Right lobe of liver (tissue), 6 donors: ENCODE measurements at regions not wholly inside any gene's neighbourhood (a gene's known extent, or its start where the extent isn't known, plus 50 kb on each side); places are given as distances from the start of the nearest gene placed in this dataset.

Experiments used
- ATAC-seq, 4 donors: fragments of 200-7000 bp; cut with Tn5 transposase; one replicate each; pipeline ENCODE4 v1.9.1; 2020; ENCODE audit warnings: mild to moderate bottlenecking in 4 of 4, moderate library complexity in 4 of 4
- DNase-seq, 3 donors: peaks; one replicate each; pipeline ENCODE4 v3.0.0-alpha.2; 2020
- H3K27ac ChIP-seq, 3 donors: fragments of 200-600 bp; one replicate each; pipeline ENCODE4 v1.8.0; 2022
- H3K27me3 ChIP-seq, 2 donors: fragments of 200-600 bp; one replicate each; pipeline ENCODE4 v1.8.0; 2022
- H3K36me3 ChIP-seq, 4 donors: fragments of 200-600 bp; sonication (generic) in 1 of 4; one replicate each; pipeline versions ENCODE4 v1.5.1 to v1.8.0; 2017 to 2022; ENCODE audit warnings: control low read depth in 1 of 4
- H3K4me1 ChIP-seq, 4 donors: fragments of 200-600 bp; sonication (generic) in 1 of 4; one replicate each; pipeline versions ENCODE4 v1.5.1 to v1.8.0; 2017 to 2022; ENCODE audit warnings: control low read depth in 1 of 4
- H3K4me3 ChIP-seq, 3 donors: fragments of 200-600 bp; one replicate each; pipeline ENCODE4 v1.8.0; 2022
- H3K9me3 ChIP-seq, 4 donors: fragments of 200-600 bp; sonication (generic) in 1 of 4; one replicate each; pipeline versions ENCODE4 v1.5.1 to v1.8.0; 2017 to 2022; ENCODE audit warnings: control low read depth in 1 of 4
- POLR2A ChIP-seq: fragments of 450-650 bp; IDR thresholded peaks from one replicate; pipeline ENCODE4 v1.6.1; 2017; ENCODE audit warnings: antibody characterized with exemption, mild to moderate bottlenecking
- WGBS: methylation state at CpG from one replicate; pipeline ENCODE4 v1.1.6; 2018; ENCODE audit warnings: low coverage, low lambda C conversion rate; ENCODE audit not compliant: insufficient coverage; ENCODE audit errors: missing lambda C conversion rate; 5-methylcytosine and 5-hydroxymethylcytosine counted together
- intact Hi-C, 2 donors: fragments of 100-400 bp; cut with DNase I; formaldehyde crosslinking; loops; one replicate each; pipeline versions ENCODE4 v1.11.2 to v1.14.1; 2022
- TF ChIP-seq, protein P1 (sequence below), 4 donors: fragments of 200-600 bp in 3 of 4; fragments of 450-650 bp in 1 of 4; IDR thresholded peaks; one replicate each; pipeline versions ENCODE4 v1.5.1 to v1.8.0; 2016 to 2022; ENCODE audit warnings: antibody characterized with exemption in 4 of 4, mild to moderate bottlenecking in 2 of 4
- donor health status: DM: no; HTN: yes; CAD: no.
- donor health status: DM: no; HTN: no; CAD: no.
- donor health status: DM: no; HTN: no; CAD: no.
- donor health status: DM: no; HTN: yes; CAD: no.
- donor health status: DM: no; HTN: yes; CAD: no.

GRCh38 chr12:131499864-131500190 lies 211.1 kb upstream of the SFSWAP start:
- intact Hi-C loops: no loop called here
- H3K9me3 ChIP-seq: no peaks in the 10 kb centered on the region
- TF ChIP-seq, protein P1, sequence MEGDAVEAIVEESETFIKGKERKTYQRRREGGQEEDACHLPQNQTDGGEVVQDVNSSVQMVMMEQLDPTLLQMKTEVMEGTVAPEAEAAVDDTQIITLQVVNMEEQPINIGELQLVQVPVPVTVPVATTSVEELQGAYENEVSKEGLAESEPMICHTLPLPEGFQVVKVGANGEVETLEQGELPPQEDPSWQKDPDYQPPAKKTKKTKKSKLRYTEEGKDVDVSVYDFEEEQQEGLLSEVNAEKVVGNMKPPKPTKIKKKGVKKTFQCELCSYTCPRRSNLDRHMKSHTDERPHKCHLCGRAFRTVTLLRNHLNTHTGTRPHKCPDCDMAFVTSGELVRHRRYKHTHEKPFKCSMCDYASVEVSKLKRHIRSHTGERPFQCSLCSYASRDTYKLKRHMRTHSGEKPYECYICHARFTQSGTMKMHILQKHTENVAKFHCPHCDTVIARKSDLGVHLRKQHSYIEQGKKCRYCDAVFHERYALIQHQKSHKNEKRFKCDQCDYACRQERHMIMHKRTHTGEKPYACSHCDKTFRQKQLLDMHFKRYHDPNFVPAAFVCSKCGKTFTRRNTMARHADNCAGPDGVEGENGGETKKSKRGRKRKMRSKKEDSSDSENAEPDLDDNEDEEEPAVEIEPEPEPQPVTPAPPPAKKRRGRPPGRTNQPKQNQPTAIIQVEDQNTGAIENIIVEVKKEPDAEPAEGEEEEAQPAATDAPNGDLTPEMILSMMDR (IDR thresholded peaks at IDR 0.05): no peak
- TF ChIP-seq POLR2A: no peak
- no peak for ATAC-seq
- DNase-seq: no peak
- WGBS: 14% methylated on average over 1 of the region's 1 CpG
- no peaks in the 10 kb centered on the region for H3K27me3 ChIP-seq
- no peaks in the 10 kb centered on the region for H3K36me3 ChIP-seq
- no peak overlapping the region for H3K4me3 ChIP-seq
- H3K4me1 ChIP-seq: no peaks in the 10 kb centered on the region
- H3K27ac ChIP-seq: no peak overlapping the region

DNA sequence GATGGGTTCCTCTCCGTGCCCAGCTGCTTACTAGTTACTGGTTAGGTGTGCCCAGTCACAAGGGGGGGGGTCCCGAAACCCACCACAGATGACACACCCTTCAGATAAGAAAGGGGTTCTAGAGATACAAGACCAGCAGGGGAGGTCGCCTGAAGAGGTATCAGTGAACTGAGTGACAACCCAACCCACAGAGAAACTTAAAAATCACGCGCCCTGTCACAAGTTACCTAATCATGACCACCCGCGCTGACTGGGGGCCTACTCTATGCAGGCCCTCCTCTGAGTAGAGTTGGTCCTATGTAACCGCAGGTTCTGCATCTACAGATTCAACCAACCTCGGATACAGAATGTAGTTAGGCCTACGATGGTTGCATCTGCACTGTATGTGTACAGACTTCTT lies 210.3 kb upstream of the SFSWAP start:
- Histone ChIP-seq H3K27me3 (no peaks in the 10 kb centered on the region), H3K36me3 (no peaks in the 10 kb centered on the region), H3K4me1 (no peaks in the 10 kb centered on the region), H3K4me3 (no peak overlapping the region), H3K9me3 (no peaks in the 10 kb centered on the region), H3K27ac (no peak overlapping the region)
- ATAC-seq: no peak
- intact Hi-C loops: no loop called here
- TF ChIP-seq, protein P1 (IDR thresholded peaks at IDR 0.05): no peak
- no peak for TF ChIP-seq POLR2A
- no peak for DNase-seq
- 36% methylated on average over 4 of the region's 10 CpGs for WGBS

- H3K4me3 ChIP-seq: no peak overlapping the region
- H3K27me3 ChIP-seq: no peaks in the 10 kb centered on the region
- no peak overlapping the region for H3K27ac ChIP-seq
- H3K4me1 ChIP-seq: no peaks in the 10 kb centered on the region
- H3K36me3 ChIP-seq: no peaks in the 10 kb centered on the region
- H3K9me3 ChIP-seq: no peaks in the 10 kb centered on the region
- ATAC-seq: no peak
- TF ChIP-seq POLR2A: no peak
- TF ChIP-seq, protein P1 (IDR thresholded peaks at IDR 0.05): no peak
- intact Hi-C loops: no loop called here
- DNase-seq: no peak
- 49% methylated on average over 5 of the region's 9 CpGs for WGBS
Observed at GRCh38 chr12:131505561-131505960, 205.3 kb upstream of the SFSWAP start.

- TF ChIP-seq, protein P1 (IDR thresholded peaks at IDR 0.05): no peak
- TF ChIP-seq POLR2A: no peak
- Histone ChIP-seq H3K27me3 (no peaks in the 10 kb centered on the region), H3K36me3 (no peaks in the 10 kb centered on the region), H3K9me3 (no peaks in the 10 kb centered on the region), H3K4me1 (no peaks in the 10 kb centered on the region), H3K27ac (no peak overlapping the region), H3K4me3 (no peak overlapping the region)
- intact Hi-C loops: no loop called here
- DNase-seq: no peak
- 64% methylated on average over 5 of the region's 6 CpGs for WGBS
- no peak for ATAC-seq
Observed at GRCh38 chr12:131506426-131506825, 204.5 kb upstream of the SFSWAP start.

DNA sequence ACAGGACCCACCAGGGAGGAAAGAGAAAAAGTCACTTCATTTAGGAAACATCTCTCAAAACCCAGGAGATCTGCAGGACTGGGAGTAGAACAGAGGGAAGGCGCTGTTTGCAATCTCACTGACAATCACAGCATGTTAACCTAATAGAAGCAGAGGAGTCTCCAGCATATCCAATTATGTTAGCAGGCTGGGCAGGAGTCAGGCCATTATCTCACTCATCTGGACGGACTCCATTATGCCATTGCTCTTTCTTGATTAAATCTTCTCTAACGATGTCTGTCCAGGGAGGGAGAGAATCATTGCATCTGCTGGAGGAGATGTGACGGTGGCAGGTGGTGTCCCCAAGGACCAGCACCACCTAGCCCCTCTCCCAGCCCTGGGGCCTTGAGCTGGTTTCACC lies 203.8 kb upstream of the SFSWAP start:
- Histone ChIP-seq H3K27ac (no peak overlapping the region), H3K4me1 (no peaks in the 10 kb centered on the region), H3K36me3 (no peaks in the 10 kb centered on the region), H3K27me3 (no peaks in the 10 kb centered on the region), H3K9me3 (no peaks in the 10 kb centered on the region), H3K4me3 (no peak overlapping the region)
- DNase-seq (no peak), ATAC-seq (no peak)
- 51% methylated on average over 3 of the region's 4 CpGs for WGBS
- no peak for TF ChIP-seq POLR2A
- TF ChIP-seq, protein P1 (IDR thresholded peaks at IDR 0.05): no peak
- intact Hi-C loops: no loop called here
